HUDEP-2 (cell line): ENCODE measurements at regions not wholly inside any gene's neighbourhood (a gene's known extent, or its start where the extent isn't known, plus 50 kb on each side); places are given as distances from the start of the nearest gene placed in this dataset.
A peak's percentile ranks its signal among the peaks of the same experiment; 100 is the strongest.

ENCODE experiments used
- DNase-seq, 76 experiments: peaks; one replicate each; lab custom pipeline; 2025; ENCODE audit not compliant: unreplicated experiment in 76 of 76; lab: John Stamatoyannopoulos, UW

DNA sequence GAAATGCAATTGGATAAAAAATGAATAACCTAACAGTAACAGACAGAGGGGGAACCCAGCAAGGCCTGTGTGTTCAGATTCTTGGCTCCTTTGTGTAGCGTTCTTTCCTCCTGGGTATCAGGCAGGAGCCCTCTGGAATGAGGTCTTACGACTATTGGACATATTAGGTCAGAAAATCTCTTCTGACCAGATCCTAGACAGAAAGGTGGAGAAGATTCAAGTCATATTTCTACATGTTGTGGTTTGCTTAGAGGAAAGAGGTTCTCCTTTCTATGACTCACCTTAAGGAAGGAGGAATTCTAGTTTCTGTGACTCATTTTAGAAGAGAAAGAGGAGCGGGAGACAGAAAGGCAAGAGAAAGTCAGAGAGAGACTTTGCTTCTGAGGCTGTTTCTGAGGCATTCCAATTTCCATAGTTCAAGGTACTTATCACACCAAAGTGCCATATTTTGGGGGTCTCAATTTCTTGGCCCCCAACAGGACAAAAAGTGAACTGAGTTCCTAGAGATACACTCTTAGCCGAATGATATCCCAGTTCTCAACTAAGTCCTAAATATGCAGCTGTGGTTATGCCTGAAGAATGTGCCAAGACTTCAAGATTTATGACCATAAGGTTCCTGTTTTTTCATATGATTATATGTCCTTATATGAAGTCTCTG lies 618.6 kb downstream of the ZEB2 start:
- DNase-seq = no peak

DNA sequence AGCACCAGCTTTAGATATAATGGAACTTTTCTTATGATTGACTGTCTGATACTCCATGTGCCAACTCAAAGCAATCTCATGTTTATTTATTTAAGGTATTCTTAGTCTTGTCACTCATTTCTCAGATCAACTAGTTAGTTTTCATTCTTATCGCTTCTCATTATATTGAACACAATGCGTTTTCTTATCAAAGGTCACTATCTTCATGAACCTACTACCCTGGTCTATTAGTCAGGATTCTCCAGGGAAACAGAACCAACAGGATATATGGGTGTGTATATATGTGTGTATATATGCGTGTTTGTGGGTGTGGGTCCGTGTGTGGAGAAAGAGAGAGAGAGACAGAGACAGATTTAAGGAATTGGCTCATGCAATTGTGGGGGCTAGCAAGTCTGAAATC lies 619.9 kb downstream of the ZEB2 start:
- no peak for DNase-seq

DNA sequence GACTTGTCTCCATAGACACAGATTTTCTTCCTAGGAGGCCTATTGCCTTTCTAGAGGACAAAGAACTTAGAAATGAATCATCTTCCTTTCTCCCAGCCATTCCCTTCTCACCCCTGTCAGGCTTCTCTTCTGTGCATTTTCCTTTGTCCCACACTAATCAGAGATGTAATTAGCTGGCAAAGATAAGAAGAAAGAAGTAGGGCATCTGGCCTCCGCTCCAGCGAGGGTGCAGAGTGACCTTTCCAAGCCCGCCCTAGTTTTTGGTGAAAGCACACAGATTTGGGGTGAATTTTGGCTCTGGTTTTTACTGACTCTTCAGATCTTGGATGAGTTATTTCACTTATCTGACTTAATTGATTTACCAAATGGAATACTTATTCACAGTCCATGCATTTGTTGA lies 626.5 kb downstream of the ZEB2 start:
- DNase-seq = no peak

DNA sequence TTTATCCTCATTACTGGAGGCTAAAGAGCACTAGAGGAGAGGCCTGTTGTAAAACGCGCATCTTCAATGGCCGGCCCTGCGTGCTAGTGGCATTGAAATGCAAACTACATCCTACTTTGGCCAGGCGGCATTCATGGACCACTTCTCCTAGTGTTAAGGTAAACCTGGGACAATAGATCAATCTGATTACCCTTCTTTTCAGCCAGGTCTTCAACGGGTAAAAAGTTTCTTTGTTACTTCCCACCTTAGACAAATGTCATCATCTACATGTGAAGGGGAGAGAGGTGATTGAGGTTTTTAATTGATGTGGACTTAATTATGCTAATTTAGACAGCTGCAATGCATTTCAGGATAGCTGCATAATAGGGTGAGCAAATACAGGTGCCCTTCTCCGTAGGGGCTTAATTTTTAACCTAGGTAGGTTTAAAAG lies 628.0 kb downstream of the ZEB2 start:
- no peak for DNase-seq

DNA sequence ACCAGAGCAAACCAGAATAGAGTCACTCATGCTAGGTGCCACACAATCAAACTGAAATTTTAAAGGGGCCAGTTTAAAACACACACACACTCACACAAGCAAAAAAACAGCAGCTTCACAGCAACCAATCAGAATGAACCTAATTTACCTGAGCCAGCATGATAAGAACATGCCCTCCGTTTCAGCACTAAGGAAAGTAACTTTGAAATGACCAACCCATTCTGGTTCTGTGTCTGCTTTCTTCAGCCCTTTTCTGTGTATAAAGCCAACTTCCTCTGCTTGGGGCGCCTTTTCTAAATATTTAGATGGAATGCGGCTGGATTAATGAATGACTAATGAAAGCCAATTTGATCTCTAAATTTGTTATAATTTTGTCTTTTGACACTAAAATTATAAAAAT lies 629.1 kb downstream of the ZEB2 start:
- no peak for DNase-seq

DNA sequence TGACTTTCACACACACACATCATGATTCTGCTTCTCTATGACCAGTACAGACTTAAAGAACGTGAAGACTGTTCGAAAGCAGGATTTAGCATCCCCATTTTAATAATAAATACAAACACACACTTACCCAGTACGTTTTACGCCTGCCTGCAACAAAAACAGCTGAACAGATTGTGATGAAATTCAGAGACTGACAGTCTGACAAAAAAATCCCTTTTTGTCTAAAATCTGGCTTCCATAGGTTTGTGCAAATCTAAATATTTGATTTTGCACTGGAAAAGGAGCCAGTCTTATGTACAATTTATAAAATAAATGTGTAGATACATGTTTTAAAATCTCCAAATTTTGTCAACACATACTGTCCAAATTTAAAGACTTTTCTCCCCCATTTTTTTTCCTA lies 630.7 kb downstream of the ZEB2 start:
- DNase-seq = no peak

DNA sequence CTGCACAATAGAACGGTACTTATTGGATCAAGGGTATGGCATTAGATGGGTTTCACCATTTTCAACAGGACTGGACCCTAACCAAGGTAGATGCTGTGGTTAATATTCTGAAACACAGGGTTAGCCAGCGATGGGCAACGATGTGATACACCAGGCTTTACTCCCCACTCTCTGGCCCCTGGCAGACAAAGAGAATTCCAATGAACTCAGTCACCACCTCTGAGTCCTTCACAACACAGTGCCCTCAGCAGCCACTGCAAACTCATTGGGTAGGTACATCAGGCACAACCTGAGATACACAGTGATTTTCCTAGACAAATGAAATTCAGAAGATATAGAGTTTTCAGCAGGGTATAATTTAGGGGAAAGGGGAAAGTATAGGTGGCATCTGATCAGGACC lies 634.5 kb downstream of the ZEB2 start:
- no peak for DNase-seq

DNA sequence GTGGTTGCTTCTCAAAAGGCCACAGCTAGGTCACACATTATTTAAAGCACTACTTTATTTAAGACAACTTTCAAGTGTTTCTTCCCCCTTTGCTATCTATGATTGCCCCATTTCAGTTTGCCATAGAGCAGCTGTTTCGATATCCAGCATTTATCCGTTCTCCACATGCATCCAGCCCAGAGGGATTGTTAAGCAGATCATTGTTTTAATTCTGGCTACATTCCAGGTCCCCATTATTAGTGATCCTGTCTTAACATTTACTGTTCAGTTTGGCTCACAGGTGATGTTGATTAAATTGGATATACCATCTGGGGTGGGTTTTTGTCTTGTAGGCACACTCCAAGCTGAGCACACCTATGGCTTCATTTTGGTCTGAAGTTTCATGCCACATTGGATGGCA lies 638.7 kb downstream of the ZEB2 start:
- DNase-seq = no peak

DNA sequence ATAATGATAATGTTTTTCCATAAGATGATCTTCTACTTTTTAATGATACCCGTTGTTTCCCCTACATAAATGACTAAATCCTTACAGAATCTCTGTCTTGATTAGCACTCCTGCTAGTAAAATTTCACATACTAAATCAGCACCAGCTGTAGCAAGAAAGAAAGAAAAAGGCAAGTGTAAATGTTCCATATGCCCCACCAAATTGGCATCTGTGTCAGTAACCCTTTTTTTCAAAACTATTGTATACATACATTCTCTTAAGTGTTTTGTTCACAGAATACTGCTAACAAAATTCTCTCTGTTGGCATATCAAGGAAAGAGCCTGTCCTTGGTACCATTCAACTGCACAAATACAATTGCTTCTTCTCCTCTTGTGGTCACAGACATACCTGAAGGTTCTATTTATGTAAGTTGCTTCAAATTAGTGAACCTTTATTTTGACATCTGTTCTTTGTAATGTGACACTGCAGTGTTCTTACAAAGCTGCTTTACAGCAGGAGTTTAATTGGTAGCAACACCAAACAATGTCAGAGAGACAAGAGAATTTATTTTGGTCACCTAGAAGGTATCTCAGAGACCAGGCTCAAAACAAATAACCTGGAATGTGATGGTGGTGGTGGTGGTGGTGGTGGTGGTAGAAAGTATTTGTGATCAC lies 641.9 kb downstream of the ZEB2 start:
- DNase-seq = no peak

DNA sequence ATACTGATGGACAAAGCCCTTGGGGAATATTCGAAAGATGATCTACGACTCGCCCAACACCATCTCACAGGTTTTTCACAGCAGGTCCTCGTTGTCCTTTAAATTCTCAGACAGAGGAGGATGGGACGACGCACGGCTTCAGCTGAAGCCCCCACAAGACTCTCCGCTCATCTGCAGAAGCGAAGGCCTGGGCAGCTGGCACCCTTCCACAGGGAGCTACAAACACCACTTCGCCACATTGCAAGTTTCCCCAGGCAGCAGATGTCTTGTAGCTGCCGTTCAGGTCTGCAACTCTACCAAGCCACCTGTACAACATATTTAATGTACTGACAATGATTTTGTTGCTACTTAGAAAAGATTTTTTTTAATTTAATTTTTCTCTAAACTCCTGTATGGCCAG lies 642.9 kb downstream of the ZEB2 start:
- no peak for DNase-seq

DNA sequence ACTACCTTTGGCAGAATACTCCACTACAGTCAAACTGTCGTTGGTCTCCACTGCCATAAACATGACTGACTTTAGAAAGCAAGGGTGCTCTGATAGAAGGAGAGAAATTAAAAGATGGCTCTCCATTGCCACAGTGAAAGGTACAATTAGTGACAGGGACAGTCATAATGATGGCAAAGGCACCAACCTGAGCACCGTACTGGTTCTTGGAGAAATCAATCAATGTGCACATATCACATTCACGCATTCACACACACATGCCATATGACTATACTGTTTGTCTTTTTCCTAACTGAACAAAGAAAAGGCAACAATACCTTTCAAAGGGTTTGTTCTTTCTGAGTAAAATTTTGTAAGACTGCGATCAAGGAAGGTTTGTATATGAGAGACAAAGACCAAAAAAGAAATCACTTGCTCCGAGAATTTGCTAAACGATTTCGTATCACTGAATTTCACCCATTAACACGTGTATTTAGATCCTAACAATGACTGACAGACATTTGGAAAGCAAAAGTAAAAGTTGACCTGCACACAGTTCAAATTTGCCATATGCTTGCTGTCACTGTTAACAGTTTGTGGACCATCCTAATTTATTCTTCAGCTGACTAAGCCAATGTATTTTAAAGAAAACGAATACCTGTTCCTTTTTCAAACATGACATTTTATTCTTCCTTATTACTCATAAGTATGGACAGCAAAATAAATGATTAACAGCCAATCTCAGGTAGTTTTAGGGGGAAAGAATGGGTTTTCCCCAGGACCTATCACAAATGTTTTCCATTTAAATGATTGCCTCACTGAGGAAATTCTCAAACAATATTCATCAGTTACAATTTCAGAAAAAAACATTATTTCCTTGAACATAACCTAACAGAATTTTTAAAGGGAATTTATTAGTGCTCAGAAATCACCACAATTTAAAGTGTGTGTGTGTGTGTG lies 644.4 kb downstream of the ZEB2 start:
- no peak for DNase-seq

DNA sequence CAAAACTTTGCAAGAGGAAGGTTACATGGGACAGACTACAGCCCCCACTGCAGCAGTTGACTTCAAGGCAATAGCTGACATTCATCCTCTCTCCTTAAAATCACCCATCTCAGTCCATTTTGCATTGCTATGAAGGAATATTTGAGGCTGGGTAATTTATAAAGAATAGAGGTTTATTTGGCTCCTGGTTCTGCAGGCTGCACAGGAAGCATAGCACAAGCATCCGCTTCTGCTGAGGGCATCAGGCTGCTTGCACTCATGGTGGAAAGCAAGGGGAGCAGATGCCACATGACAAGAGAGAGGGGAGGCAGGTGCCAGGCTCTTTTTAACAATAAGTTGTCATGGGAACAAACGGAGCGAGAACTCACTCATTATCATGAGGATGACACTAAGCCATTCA lies 646.0 kb downstream of the ZEB2 start:
- DNase-seq = no peak

DNA sequence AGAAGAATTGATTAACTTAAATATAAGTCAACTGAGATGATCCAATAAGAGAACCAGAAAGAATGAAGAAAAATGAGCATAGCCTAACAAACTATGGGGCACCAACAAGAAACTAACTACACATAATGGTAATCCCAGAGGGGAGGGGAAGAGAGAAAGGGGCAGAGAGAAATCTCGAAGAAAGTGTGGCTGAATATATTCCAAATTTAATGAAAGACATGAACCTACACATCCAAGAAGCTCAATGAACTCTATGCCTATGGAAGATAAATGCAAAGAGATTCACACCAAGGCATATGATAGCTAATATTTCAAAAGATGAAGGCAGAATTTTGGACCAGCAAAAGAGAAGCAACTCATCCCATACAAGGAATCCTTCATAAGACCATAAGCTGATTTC lies 649.2 kb downstream of the ZEB2 start:
- DNase-seq = no peak

DNA sequence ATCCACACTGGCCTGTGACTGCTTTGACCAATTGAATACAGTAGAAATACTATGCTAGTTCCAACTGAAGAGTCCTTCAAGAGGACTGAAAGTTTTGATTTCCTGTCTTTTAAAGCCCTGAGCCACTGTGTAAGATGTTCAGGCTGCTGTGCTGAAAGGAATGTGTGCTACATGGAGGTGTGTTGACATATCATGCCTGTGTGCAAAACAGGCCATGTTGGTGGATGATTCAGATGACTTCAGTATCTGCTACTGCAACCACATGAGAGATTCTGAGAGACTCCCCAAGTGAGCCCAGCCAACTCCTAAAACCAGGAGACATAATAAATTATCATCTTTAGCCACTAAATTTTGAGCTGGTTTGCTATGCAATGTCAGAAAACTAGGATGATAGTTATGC lies 662.9 kb downstream of the ZEB2 start:
- DNase-seq = no peak

DNA sequence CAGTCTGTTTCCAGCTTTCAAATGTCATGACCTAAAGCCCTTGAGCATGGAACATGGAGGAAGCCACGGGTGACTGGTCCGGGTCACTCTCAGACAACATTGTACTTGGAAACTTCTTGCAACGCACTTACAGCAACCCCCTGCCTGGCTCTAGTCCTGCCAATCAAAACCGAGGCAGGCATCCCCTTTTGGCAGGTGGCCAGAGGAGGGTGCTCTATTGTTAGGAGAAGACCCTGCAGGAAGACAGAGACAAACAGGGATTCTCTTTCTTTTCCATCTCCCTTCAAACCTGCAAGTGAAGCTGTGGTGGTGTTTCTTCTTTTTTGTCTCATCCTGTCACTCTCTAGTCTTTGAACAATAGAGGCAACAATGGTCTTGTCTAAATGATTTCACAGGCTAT lies 667.2 kb downstream of the ZEB2 start:
- no peak for DNase-seq

DNA sequence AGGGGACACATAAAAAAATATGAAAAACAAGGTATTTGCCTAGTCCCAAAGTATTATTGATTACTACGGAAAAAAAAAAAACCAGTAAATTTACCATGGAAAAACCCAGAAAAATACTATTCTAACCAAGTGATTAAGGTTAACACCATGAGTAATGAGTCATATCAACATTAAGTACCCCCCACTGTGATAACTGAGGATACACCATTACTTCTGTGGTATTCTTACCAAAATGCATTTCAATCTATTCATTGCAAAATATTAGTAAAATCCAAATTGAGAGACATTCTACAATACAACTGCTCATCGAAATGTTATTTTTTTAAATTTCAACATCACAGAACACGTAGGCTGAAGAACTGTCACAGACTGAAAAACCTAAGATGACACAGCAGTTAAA lies 669.8 kb downstream of the ZEB2 start:
- DNase-seq = no peak

DNA sequence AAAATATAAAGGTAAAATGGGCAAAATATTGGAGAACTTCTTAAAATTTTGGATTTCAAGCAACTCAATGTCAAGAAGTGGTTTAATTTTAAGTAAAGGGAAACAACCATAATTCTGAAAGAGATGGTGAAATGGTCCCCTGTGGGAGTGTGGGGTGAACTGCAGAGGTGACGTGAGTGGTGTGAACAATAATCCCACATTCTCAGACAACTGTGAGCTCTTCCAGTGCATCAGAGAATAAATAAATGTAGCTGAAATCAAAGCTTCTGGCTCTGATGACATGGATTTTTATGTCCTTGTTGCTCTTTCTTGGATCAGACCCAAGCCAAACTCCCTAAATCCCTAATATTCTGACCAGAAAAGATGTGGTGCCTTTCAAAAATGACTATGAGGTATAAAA lies 672.7 kb downstream of the ZEB2 start:
- DNase-seq = no peak

DNA sequence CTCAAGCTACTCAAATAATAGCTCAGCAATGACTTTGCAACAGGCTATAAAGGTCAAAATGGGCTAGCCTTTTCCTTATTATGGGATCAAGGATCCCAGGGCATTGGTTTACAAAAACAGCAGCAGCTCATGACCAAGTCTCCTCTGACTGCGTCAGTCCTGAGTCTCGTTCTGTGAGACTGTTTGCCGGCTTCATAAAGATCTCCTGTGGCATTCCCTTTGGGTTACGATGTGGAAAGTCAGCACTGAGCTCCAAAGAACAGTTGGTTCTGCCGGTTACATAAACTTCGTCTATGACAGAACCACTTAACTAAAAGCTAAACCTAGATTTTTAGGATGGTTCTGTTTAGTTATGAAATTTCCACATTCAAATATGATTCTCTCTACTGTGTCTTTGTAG lies 674.9 kb downstream of the ZEB2 start:
- no peak for DNase-seq

DNA sequence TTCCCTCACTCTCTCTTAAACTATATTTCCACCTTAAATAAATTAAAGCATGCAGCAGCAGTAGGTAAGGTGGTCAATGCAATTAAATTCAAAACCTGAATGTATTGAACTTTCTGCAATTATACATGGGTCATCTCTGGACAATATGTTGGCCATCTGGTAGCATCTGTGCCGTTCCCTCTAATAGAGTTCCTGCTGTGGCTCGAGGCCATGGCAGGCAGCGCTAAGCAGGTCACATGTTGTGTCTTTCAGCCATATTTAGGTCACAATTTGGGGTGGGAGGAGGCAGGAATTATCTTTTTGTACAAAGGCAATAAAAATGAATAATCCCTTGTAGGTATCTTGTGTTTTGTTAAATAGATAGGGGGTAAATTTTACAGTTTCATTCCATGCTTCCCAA lies 676.2 kb downstream of the ZEB2 start:
- no peak for DNase-seq

DNA sequence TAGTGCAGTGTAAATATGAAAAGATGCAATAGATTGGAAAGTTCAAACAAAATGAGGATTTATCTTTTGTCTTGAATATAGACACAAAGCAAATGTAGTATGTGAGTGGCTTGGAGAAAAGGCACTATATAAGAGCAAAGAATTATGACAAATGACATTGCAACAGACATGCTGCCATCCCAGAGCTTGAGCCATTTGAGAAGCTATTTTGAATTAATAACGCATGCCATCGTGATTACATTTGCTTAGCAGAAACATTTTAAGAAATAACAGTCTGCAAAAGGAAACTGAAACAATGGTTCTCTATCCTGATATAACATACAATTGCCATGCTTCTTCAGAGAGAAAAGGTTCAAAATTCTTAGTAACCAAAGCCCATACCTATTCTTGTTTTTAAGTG lies 677.1 kb downstream of the ZEB2 start:
- no peak for DNase-seq

DNA sequence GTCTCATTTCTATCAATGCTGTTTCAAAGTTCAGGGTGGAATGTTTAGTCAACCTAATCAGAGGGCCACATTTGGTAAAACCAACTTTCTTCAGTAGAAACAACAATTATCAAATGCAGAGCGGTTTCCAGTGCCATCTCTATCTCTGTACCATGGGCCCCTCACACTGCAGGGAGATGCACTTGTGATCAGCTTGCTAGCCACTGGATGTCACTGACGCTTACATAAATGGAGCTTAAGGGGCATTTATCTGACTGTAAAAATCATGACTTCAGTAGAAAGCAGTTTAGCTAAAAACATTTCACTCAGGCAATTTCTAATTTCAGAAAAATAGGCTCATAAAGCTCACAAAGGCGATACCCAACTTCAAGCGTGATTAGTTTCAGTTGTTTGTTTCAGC lies 678.0 kb downstream of the ZEB2 start:
- peak in 4 of 76 experiments; percentile 14 to 26 (median 20) for DNase-seq

DNA sequence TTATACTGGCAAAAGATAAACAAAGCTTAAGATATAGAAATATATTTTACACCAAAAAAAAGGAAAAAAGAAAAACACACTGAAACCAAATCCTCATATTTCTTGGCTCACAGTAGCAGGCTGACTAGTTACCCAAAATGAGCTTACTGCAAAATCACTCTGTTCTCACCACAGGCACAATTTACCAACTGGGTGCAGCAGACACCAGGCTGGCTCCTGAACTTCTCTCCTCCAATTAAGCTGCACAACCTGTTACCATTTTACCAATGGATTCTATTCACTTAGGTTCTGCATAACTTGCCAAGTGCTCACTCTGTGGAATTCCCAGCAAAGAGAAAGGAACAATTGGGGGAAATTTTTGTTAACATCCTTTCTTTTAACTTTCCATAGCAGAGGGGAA lies 679.3 kb downstream of the ZEB2 start:
- no peak for DNase-seq
